ENCODE measurements at regions not wholly inside any gene's neighbourhood (a gene's known extent, or its start where the extent isn't known, plus 50 kb on each side); places are given as distances from the start of the nearest gene placed in this dataset.

- H2BK5ac ChIP-seq (ENCODE audit: low read length) = no peak overlapping the region
- H3K18ac ChIP-seq (ENCODE audit: low read length) = no peak overlapping the region
- H2BK12ac ChIP-seq (ENCODE audit: low read length) = no peak overlapping the region
- no CpG with 5 or more reads among the region's 3 CpGs for WGBS, 2 donors (ENCODE audit: extremely low coverage in 2 of 2, insufficient read length in 2 of 2, insufficient replicate concordance in 1 of 2)
- no peak overlapping the region for H2BK15ac ChIP-seq (ENCODE audit: low read length)
- H2AK5ac ChIP-seq (ENCODE audit: low read depth, low read length) = no peak overlapping the region
- H3K4me2 ChIP-seq (ENCODE audit: insufficient read depth, low read length, poor library complexity, severe bottlenecking) = no peak overlapping the region
- H3K23ac ChIP-seq (ENCODE audit: low read depth, low read length, poor library complexity) = no peak overlapping the region
- H4K8ac ChIP-seq (ENCODE audit: low read depth, low read length) = no peak overlapping the region
- peaks cover 0 to 2% of the 10 kb centered on the region in 2 donors for H3K9me3 ChIP-seq (replicated peaks in 1 of 2; ENCODE audit: control insufficient read depth in 2 of 2, insufficient read depth in 1 of 2, low read depth in 1 of 2, low read length in 2 of 2)
- H4K91ac ChIP-seq (ENCODE audit: low read depth, low read length, poor library complexity) = no peak overlapping the region
- peaks cover 2 to 15% of the 10 kb centered on the region in 2 donors for H3K4me1 ChIP-seq (ENCODE audit: control insufficient read depth in 2 of 2, insufficient read depth in 1 of 2, low read depth in 1 of 2, low read length in 2 of 2)
- H3K27ac ChIP-seq (replicated peaks; ENCODE audit: low read length) = no peak overlapping the region
- H3K4ac ChIP-seq (ENCODE audit: low read length) = no peak overlapping the region
- H3K9ac ChIP-seq (ENCODE audit: low read depth, low read length, poor library complexity) = no peak overlapping the region
- DNase-seq (ENCODE audit: low spot score) = no peak
- no peak overlapping the region for H3K4me3 ChIP-seq (ENCODE audit: low read length in 2 of 2)
- H3K27me3 ChIP-seq (ENCODE audit: control insufficient read depth in 3 of 3, insufficient read depth in 3 of 3, low read depth in 1 of 3, low read length in 3 of 3) = no peaks in the 10 kb centered on the region
- peaks cover 0 to 96% of the 10 kb centered on the region in 2 donors for H3K36me3 ChIP-seq (replicated peaks in 1 of 2; ENCODE audit: control insufficient read depth in 2 of 2, insufficient read depth in 2 of 2, low read length in 2 of 2)
- H3K14ac ChIP-seq (ENCODE audit: low read length) = no peak overlapping the region
- no peak overlapping the region for H2BK120ac ChIP-seq (ENCODE audit: low read depth, low read length)
- H3K79me1 ChIP-seq (ENCODE audit: low read depth, low read length) = no peaks in the 10 kb centered on the region
- no peak overlapping the region for H2AFZ ChIP-seq (ENCODE audit: low read length)
Measured at GRCh38 chr6:71402096-71402495, 113.5 kb downstream of the OGFRL1 start.

DNA sequence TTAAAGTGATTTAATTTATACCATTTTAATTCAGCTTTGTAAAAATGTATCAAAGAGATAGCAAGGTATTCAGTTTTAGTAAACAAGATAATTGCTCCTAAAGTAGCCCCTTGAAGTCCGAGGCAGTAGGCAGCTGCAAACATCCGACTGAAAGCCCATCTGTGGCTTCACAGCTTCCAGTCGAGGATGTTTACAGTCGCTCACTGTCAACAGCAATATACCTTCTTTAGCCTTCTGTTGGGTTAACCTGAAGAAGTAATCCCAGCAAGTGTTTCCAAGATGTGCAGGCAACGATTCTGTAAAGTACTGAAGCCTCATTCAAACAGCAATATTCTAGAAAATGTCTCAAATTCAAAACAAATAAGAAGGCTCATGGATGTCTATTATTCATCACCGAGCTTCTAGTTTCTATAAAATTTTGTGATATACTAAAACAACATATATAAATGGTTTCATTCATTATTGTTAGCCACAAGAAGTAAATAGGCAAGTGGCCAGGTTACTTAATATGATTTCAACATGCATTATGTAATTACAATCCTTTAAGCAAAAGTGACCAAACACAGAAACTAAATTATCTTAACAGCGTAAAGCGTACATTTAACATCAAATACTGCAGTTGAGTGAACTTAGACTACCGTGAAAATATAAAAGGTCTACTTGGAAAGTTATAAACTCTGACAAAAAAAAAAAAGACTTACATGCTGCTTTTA is 115.0 kb downstream of the OGFRL1 start:
- H2BK15ac ChIP-seq (ENCODE audit: low read length) = no peak overlapping the region
- H3K79me1 ChIP-seq (ENCODE audit: low read depth, low read length) = no peaks in the 10 kb centered on the region
- H2BK12ac ChIP-seq (ENCODE audit: low read length) = no peak overlapping the region
- no peak overlapping the region for H3K9ac ChIP-seq (ENCODE audit: low read depth, low read length, poor library complexity)
- H2BK5ac ChIP-seq (ENCODE audit: low read length) = no peak overlapping the region
- peaks cover 6 to 15% of the 10 kb centered on the region in 2 donors for H3K4me1 ChIP-seq (ENCODE audit: control insufficient read depth in 2 of 2, insufficient read depth in 1 of 2, low read depth in 1 of 2, low read length in 2 of 2)
- H2BK120ac ChIP-seq (ENCODE audit: low read depth, low read length) = no peak overlapping the region
- H3K9me3 ChIP-seq (replicated peaks in 1 of 2; ENCODE audit: control insufficient read depth in 2 of 2, insufficient read depth in 1 of 2, low read depth in 1 of 2, low read length in 2 of 2) = peaks cover 0 to 2% of the 10 kb centered on the region in 2 donors
- DNase-seq (ENCODE audit: low spot score) = no peak
- no peak overlapping the region for H3K27ac ChIP-seq (replicated peaks; ENCODE audit: low read length)
- H3K23ac ChIP-seq (ENCODE audit: low read depth, low read length, poor library complexity) = no peak overlapping the region
- H3K18ac ChIP-seq (ENCODE audit: low read length) = no peak overlapping the region
- H3K36me3 ChIP-seq (replicated peaks in 1 of 2; ENCODE audit: control insufficient read depth in 2 of 2, insufficient read depth in 2 of 2, low read length in 2 of 2) = peaks cover 0 to 97% of the 10 kb centered on the region in 2 donors
- H2AK5ac ChIP-seq (ENCODE audit: low read depth, low read length) = no peak overlapping the region
- H2AFZ ChIP-seq (ENCODE audit: low read length) = no peak overlapping the region
- H3K4me3 ChIP-seq (ENCODE audit: low read length in 2 of 2) = no peak overlapping the region
- no peak overlapping the region for H4K8ac ChIP-seq (ENCODE audit: low read depth, low read length)
- H3K14ac ChIP-seq (ENCODE audit: low read length) = no peak overlapping the region
- no peaks in the 10 kb centered on the region for H3K27me3 ChIP-seq (ENCODE audit: control insufficient read depth in 3 of 3, insufficient read depth in 3 of 3, low read depth in 1 of 3, low read length in 3 of 3)
- H4K91ac ChIP-seq (ENCODE audit: low read depth, low read length, poor library complexity) = no peak overlapping the region
- WGBS, 2 donors (ENCODE audit: extremely low coverage in 2 of 2, insufficient read length in 2 of 2, insufficient replicate concordance in 1 of 2) = no CpG with 5 or more reads among the region's 9 CpGs
- no peak overlapping the region for H3K4me2 ChIP-seq (ENCODE audit: insufficient read depth, low read length, poor library complexity, severe bottlenecking)
- H3K4ac ChIP-seq (ENCODE audit: low read length) = no peak overlapping the region

- Histone ChIP-seq H3K27ac (replicated peaks; ENCODE audit: low read length) (no peak overlapping the region), H2AFZ (ENCODE audit: low read length) (no peak overlapping the region), H4K8ac (ENCODE audit: low read depth, low read length) (no peak overlapping the region), H3K14ac (ENCODE audit: low read length) (no peak overlapping the region), H3K79me1 (ENCODE audit: low read depth, low read length) (no peaks in the 10 kb centered on the region), H3K4me2 (ENCODE audit: insufficient read depth, low read length, poor library complexity, severe bottlenecking) (no peak overlapping the region), H3K36me3 (replicated peaks in 1 of 2; ENCODE audit: control insufficient read depth in 2 of 2, insufficient read depth in 2 of 2, low read length in 2 of 2) (peaks cover 0 to 97% of the 10 kb centered on the region in 2 donors), H3K4ac (ENCODE audit: low read length) (no peak overlapping the region), H3K9me3 (replicated peaks in 1 of 2; ENCODE audit: control insufficient read depth in 2 of 2, insufficient read depth in 1 of 2, low read depth in 1 of 2, low read length in 2 of 2) (peaks cover 0 to 2% of the 10 kb centered on the region in 2 donors), H3K23ac (ENCODE audit: low read depth, low read length, poor library complexity) (no peak overlapping the region), H2AK5ac (ENCODE audit: low read depth, low read length) (no peak overlapping the region), H2BK12ac (ENCODE audit: low read length) (no peak overlapping the region), H3K18ac (ENCODE audit: low read length) (no peak overlapping the region), H3K4me3 (ENCODE audit: low read length in 2 of 2) (no peak overlapping the region), H3K4me1 (ENCODE audit: control insufficient read depth in 2 of 2, insufficient read depth in 1 of 2, low read depth in 1 of 2, low read length in 2 of 2) (peaks cover 6 to 15% of the 10 kb centered on the region in 2 donors), H2BK15ac (ENCODE audit: low read length) (no peak overlapping the region), H3K27me3 (ENCODE audit: control insufficient read depth in 3 of 3, insufficient read depth in 3 of 3, low read depth in 1 of 3, low read length in 3 of 3) (no peaks in the 10 kb centered on the region), H2BK5ac (ENCODE audit: low read length) (no peak overlapping the region), H2BK120ac (ENCODE audit: low read depth, low read length) (no peak overlapping the region), H3K9ac (ENCODE audit: low read depth, low read length, poor library complexity) (no peak overlapping the region), H4K91ac (ENCODE audit: low read depth, low read length, poor library complexity) (no peak overlapping the region)
- WGBS, 2 donors (ENCODE audit: extremely low coverage in 2 of 2, insufficient read length in 2 of 2, insufficient replicate concordance in 1 of 2) = no CpG with 5 or more reads among the region's 4 CpGs
- DNase-seq (ENCODE audit: low spot score) = no peak
Measured at GRCh38 chr6:71404145-71404966, 115.7 kb downstream of the OGFRL1 start.

GRCh38 chr6:71404967-71405278 is 116.3 kb downstream of the OGFRL1 start:
- H3K4ac ChIP-seq (ENCODE audit: low read length) = no peak overlapping the region
- no peak overlapping the region for H3K18ac ChIP-seq (ENCODE audit: low read length)
- H3K27ac ChIP-seq (replicated peaks; ENCODE audit: low read length) = no peak overlapping the region
- no peaks in the 10 kb centered on the region for H3K79me1 ChIP-seq (ENCODE audit: low read depth, low read length)
- no peak overlapping the region for H4K91ac ChIP-seq (ENCODE audit: low read depth, low read length, poor library complexity)
- no peak overlapping the region for H3K23ac ChIP-seq (ENCODE audit: low read depth, low read length, poor library complexity)
- H3K4me2 ChIP-seq (ENCODE audit: insufficient read depth, low read length, poor library complexity, severe bottlenecking) = no peak overlapping the region
- no peak overlapping the region for H2BK5ac ChIP-seq (ENCODE audit: low read length)
- H3K14ac ChIP-seq (ENCODE audit: low read length) = no peak overlapping the region
- H4K8ac ChIP-seq (ENCODE audit: low read depth, low read length) = no peak overlapping the region
- no peak overlapping the region for H3K9ac ChIP-seq (ENCODE audit: low read depth, low read length, poor library complexity)
- no peak overlapping the region for H2AFZ ChIP-seq (ENCODE audit: low read length)
- H2BK12ac ChIP-seq (ENCODE audit: low read length) = no peak overlapping the region
- H2BK120ac ChIP-seq (ENCODE audit: low read depth, low read length) = no peak overlapping the region
- H3K4me1 ChIP-seq (ENCODE audit: control insufficient read depth in 2 of 2, insufficient read depth in 1 of 2, low read depth in 1 of 2, low read length in 2 of 2) = peaks cover 6 to 15% of the 10 kb centered on the region in 2 donors
- no peak for DNase-seq (ENCODE audit: low spot score)
- H2BK15ac ChIP-seq (ENCODE audit: low read length) = no peak overlapping the region
- H2AK5ac ChIP-seq (ENCODE audit: low read depth, low read length) = no peak overlapping the region
- peaks cover 0 to 2% of the 10 kb centered on the region in 2 donors for H3K9me3 ChIP-seq (replicated peaks in 1 of 2; ENCODE audit: control insufficient read depth in 2 of 2, insufficient read depth in 1 of 2, low read depth in 1 of 2, low read length in 2 of 2)
- no peak overlapping the region for H3K4me3 ChIP-seq (ENCODE audit: low read length in 2 of 2)
- no CpG with 5 or more reads among the region's 1 CpG for WGBS, 2 donors (ENCODE audit: extremely low coverage in 2 of 2, insufficient read length in 2 of 2, insufficient replicate concordance in 1 of 2)
- peaks cover 0 to 97% of the 10 kb centered on the region in 2 donors for H3K36me3 ChIP-seq (replicated peaks in 1 of 2; ENCODE audit: control insufficient read depth in 2 of 2, insufficient read depth in 2 of 2, low read length in 2 of 2)
- no peaks in the 10 kb centered on the region for H3K27me3 ChIP-seq (ENCODE audit: control insufficient read depth in 3 of 3, insufficient read depth in 3 of 3, low read depth in 1 of 3, low read length in 3 of 3)
